ENCODE measurements at regions not wholly inside any gene's neighbourhood (a gene's known extent, or its start where the extent isn't known, plus 50 kb on each side); places are given as distances from the start of the nearest gene placed in this dataset.

GRCh38 chr11:90635886-90636285 is 413.0 kb upstream of the CHORDC1 start:
- TF ChIP-seq CTCF (IDR thresholded peaks at IDR 0.05) (no peak), EZH2 (IDR thresholded peaks at IDR 0.05; ENCODE audit: borderline replicate concordance, insufficient read depth, low read depth, low read length, poor library complexity, severe bottlenecking) (no peak)
